GM21737 (cell line): ENCODE measurements at regions not wholly inside any gene's neighbourhood (a gene's known extent, or its start where the extent isn't known, plus 50 kb on each side); places are given as distances from the start of the nearest gene placed in this dataset.
A peak's percentile ranks its signal among the peaks of the same experiment; 100 is the strongest.
"Not testable (repeated sequence)": the region's sequence is repeated elsewhere in the genome, so short reads cannot be mapped to it uniquely, and the experiment has no call there.

Experiments used
- ATAC-seq: cut with Tn5 transposase; IDR thresholded peaks from one replicate; pipeline ENCODE4 v1.9.1; 2021; ENCODE audit warnings: mild to moderate bottlenecking, moderate library complexity; ENCODE audit not compliant: unreplicated experiment

- no peak for ATAC-seq
Measured at GRCh38 chr5:50898966-50899365, 232.5 kb downstream of the PARP8 start.

GRCh38 chr5:50900952-50901510 lies 234.6 kb downstream of the PARP8 start:
- no peak for ATAC-seq

GRCh38 chr5:50903651-50904050 lies 237.2 kb downstream of the PARP8 start:
- ATAC-seq: no peak

- no peak for ATAC-seq
Measured at GRCh38 chr5:50905996-50906570, 239.6 kb downstream of the PARP8 start.

- not testable (repeated sequence) for ATAC-seq
Measured at GRCh38 chr5:50920160-50920559, 253.7 kb downstream of the PARP8 start.

GRCh38 chr5:50921366-50922133 lies 255.1 kb downstream of the PARP8 start:
- no peak for ATAC-seq

GRCh38 chr5:50922134-50922941 lies 255.9 kb downstream of the PARP8 start:
- not testable (repeated sequence) for ATAC-seq

- ATAC-seq: no peak
Measured at GRCh38 chr5:50922942-50923767, 256.7 kb downstream of the PARP8 start.

- no peak for ATAC-seq
Measured at GRCh38 chr5:50923768-50924494, 257.5 kb downstream of the PARP8 start.

- no peak for ATAC-seq
Measured at GRCh38 chr5:50927953-50928352, 261.5 kb downstream of the PARP8 start.

- ATAC-seq: no peak
Measured at GRCh38 chr5:50929174-50929573, 262.7 kb downstream of the PARP8 start.

- ATAC-seq: no peak
Measured at GRCh38 chr5:50934343-50934742, 267.9 kb downstream of the PARP8 start.

- no peak for ATAC-seq
Measured at GRCh38 chr5:50945139-50945538, 278.7 kb downstream of the PARP8 start.

GRCh38 chr5:50947906-50948683 lies 281.7 kb downstream of the PARP8 start:
- no peak for ATAC-seq

- ATAC-seq: no peak
Measured at GRCh38 chr5:50953290-50953689, 286.9 kb downstream of the PARP8 start.

GRCh38 chr5:50958852-50959457 lies 292.5 kb downstream of the PARP8 start:
- no peak for ATAC-seq

- peak; percentile 65 for ATAC-seq
Measured at GRCh38 chr5:50962934-50963872, 296.8 kb downstream of the PARP8 start.
